ENCODE measurements at regions not wholly inside any gene's neighbourhood (a gene's known extent, or its start where the extent isn't known, plus 50 kb on each side); places are given as distances from the start of the nearest gene placed in this dataset.

- TF ChIP-seq CTCF (IDR thresholded peaks at IDR 0.05; ENCODE audit: poor library complexity) (no peak), EZH2phosphoT487 (IDR thresholded peaks at IDR 0.05; ENCODE audit: low read depth, severe bottlenecking, unreplicated experiment) (no peak)
Observed at GRCh38 chr14:85445151-85445795, 84.7 kb upstream of the FLRT2 start.
